Mammary epithelial cell (primary cell): ENCODE measurements at regions not wholly inside any gene's neighbourhood (a gene's known extent, or its start where the extent isn't known, plus 50 kb on each side); places are given as distances from the start of the nearest gene placed in this dataset.

ENCODE experiments used
- EZH2 ChIP-seq: IDR thresholded peaks from 2 replicates; pipeline ENCODE4 v1.6.1; 2012; ENCODE audit warnings: low read length, inconsistent platforms, borderline replicate concordance
- TF ChIP-seq, protein P1 (sequence below), 2 donors: IDR thresholded peaks in 1 of 2; conservative IDR thresholded peaks in 1 of 2; 2 replicates each; pipeline ENCODE4 v1.5.1; 2011 to 2012; ENCODE audit warnings: inconsistent platforms in 2 of 2, low read length in 2 of 2, mild to moderate bottlenecking in 2 of 2, control low read depth in 1 of 2, low read depth in 1 of 2; ENCODE audit not compliant: insufficient read depth in 1 of 2; ENCODE audit errors: extremely low read depth in 1 of 2

DNA sequence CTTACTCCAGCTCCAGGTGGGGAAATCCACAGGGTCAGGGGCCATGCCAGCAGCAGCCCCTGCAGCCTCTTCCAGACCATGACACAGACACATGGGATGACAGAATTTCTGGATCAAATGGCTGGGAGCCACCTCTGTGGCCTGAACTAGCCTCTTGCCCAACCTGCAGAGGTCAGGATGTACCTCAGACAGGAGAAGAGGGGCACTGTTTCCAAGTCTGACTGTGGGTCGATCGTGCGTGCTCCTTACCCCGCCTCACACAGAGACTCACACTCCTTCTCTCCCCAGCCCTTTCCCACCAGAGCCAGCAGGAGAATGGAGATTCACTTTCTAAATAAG lies 131.9 kb downstream of the FAM43A start:
- TF ChIP-seq, protein P1, sequence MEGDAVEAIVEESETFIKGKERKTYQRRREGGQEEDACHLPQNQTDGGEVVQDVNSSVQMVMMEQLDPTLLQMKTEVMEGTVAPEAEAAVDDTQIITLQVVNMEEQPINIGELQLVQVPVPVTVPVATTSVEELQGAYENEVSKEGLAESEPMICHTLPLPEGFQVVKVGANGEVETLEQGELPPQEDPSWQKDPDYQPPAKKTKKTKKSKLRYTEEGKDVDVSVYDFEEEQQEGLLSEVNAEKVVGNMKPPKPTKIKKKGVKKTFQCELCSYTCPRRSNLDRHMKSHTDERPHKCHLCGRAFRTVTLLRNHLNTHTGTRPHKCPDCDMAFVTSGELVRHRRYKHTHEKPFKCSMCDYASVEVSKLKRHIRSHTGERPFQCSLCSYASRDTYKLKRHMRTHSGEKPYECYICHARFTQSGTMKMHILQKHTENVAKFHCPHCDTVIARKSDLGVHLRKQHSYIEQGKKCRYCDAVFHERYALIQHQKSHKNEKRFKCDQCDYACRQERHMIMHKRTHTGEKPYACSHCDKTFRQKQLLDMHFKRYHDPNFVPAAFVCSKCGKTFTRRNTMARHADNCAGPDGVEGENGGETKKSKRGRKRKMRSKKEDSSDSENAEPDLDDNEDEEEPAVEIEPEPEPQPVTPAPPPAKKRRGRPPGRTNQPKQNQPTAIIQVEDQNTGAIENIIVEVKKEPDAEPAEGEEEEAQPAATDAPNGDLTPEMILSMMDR (conservative IDR thresholded peaks at IDR 0.05 in 1 of 2, IDR thresholded peaks at IDR 0.05 in 1 of 2; ENCODE audit: extremely low read depth in 1 of 2, insufficient read depth in 1 of 2, low read depth in 1 of 2, low read length in 2 of 2) = no peak
- TF ChIP-seq EZH2 = no peak
